ENCODE measurements at regions not wholly inside any gene's neighbourhood (a gene's known extent, or its start where the extent isn't known, plus 50 kb on each side); places are given as distances from the start of the nearest gene placed in this dataset.

- no peak for TF ChIP-seq TCF12 (IDR thresholded peaks at IDR 0.05; ENCODE audit: low read depth)
- no peak for TF ChIP-seq EP300 (IDR thresholded peaks at IDR 0.05; ENCODE audit: borderline replicate concordance)
- TF ChIP-seq, protein P1, sequence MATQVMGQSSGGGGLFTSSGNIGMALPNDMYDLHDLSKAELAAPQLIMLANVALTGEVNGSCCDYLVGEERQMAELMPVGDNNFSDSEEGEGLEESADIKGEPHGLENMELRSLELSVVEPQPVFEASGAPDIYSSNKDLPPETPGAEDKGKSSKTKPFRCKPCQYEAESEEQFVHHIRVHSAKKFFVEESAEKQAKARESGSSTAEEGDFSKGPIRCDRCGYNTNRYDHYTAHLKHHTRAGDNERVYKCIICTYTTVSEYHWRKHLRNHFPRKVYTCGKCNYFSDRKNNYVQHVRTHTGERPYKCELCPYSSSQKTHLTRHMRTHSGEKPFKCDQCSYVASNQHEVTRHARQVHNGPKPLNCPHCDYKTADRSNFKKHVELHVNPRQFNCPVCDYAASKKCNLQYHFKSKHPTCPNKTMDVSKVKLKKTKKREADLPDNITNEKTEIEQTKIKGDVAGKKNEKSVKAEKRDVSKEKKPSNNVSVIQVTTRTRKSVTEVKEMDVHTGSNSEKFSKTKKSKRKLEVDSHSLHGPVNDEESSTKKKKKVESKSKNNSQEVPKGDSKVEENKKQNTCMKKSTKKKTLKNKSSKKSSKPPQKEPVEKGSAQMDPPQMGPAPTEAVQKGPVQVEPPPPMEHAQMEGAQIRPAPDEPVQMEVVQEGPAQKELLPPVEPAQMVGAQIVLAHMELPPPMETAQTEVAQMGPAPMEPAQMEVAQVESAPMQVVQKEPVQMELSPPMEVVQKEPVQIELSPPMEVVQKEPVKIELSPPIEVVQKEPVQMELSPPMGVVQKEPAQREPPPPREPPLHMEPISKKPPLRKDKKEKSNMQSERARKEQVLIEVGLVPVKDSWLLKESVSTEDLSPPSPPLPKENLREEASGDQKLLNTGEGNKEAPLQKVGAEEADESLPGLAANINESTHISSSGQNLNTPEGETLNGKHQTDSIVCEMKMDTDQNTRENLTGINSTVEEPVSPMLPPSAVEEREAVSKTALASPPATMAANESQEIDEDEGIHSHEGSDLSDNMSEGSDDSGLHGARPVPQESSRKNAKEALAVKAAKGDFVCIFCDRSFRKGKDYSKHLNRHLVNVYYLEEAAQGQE (IDR thresholded peaks at IDR 0.05; ENCODE audit: low read depth) = no peak
These were observed 358.8 kb upstream of the ARRDC3 start for GRCh38 chr5:91741764-91742505.
